Muscle layer of duodenum (tissue), 2 donors: ENCODE measurements at regions not wholly inside any gene's neighbourhood (a gene's known extent, or its start where the extent isn't known, plus 50 kb on each side); places are given as distances from the start of the nearest gene placed in this dataset.
"Not testable (repeated sequence)": the region's sequence is repeated elsewhere in the genome, so short reads cannot be mapped to it uniquely, and the experiment has no call there.

Source experiments
- H3K27ac ChIP-seq: one replicate; pipeline ENCODE4 v1.7.0; 2013; ENCODE audit warnings: mild to moderate bottlenecking, low read length
- H3K27me3 ChIP-seq: one replicate; pipeline ENCODE4 v1.7.0; 2013; ENCODE audit warnings: low read depth, mild to moderate bottlenecking, control low read depth, low read length
- H3K36me3 ChIP-seq, 2 donors: one replicate each; pipeline ENCODE4 v1.7.0; 2013; ENCODE audit warnings: low read length in 2 of 2, control low read depth in 1 of 2, mild to moderate bottlenecking in 1 of 2; ENCODE audit not compliant: insufficient read depth in 2 of 2, control insufficient read depth in 1 of 2
- H3K4me1 ChIP-seq, 2 donors: one replicate each; pipeline ENCODE4 v1.7.0; 2013; ENCODE audit warnings: low read length in 2 of 2, mild to moderate bottlenecking in 2 of 2, control low read depth in 1 of 2, moderate library complexity in 1 of 2; ENCODE audit not compliant: insufficient read depth in 2 of 2, control insufficient read depth in 1 of 2
- H3K4me3 ChIP-seq, 2 donors: one replicate each; pipeline ENCODE4 v1.7.0; 2013; ENCODE audit warnings: low read length in 2 of 2, low read depth in 1 of 2, mild to moderate bottlenecking in 1 of 2
- H3K9me3 ChIP-seq, 2 donors: one replicate each; pipeline ENCODE4 v1.7.0; 2013; ENCODE audit warnings: low read length in 2 of 2, control low read depth in 1 of 2, mild to moderate bottlenecking in 1 of 2; ENCODE audit not compliant: control insufficient read depth in 1 of 2
- donor health status: healthy.

- Histone ChIP-seq H3K9me3 (no peaks in the 10 kb centered on the region), H3K36me3 (no peaks in the 10 kb centered on the region), H3K4me1 (peaks cover 0 to 6% of the 10 kb centered on the region in 2 donors), H3K27ac (no peak overlapping the region), H3K27me3 (peaks cover 5% of the 10 kb centered on the region), H3K4me3 (no peak overlapping the region)
These were observed 386.3 kb upstream of the TMTC1 start for GRCh38 chr12:30169839-30170591.

- Histone ChIP-seq H3K27ac (no peak overlapping the region), H3K4me3 (no peak overlapping the region), H3K4me1 (peaks cover 0 to 6% of the 10 kb centered on the region in 2 donors), H3K27me3 (peaks cover 5% of the 10 kb centered on the region), H3K9me3 (no peaks in the 10 kb centered on the region), H3K36me3 (no peaks in the 10 kb centered on the region)
These were observed 382.5 kb upstream of the TMTC1 start for GRCh38 chr12:30166006-30166795.

DNA sequence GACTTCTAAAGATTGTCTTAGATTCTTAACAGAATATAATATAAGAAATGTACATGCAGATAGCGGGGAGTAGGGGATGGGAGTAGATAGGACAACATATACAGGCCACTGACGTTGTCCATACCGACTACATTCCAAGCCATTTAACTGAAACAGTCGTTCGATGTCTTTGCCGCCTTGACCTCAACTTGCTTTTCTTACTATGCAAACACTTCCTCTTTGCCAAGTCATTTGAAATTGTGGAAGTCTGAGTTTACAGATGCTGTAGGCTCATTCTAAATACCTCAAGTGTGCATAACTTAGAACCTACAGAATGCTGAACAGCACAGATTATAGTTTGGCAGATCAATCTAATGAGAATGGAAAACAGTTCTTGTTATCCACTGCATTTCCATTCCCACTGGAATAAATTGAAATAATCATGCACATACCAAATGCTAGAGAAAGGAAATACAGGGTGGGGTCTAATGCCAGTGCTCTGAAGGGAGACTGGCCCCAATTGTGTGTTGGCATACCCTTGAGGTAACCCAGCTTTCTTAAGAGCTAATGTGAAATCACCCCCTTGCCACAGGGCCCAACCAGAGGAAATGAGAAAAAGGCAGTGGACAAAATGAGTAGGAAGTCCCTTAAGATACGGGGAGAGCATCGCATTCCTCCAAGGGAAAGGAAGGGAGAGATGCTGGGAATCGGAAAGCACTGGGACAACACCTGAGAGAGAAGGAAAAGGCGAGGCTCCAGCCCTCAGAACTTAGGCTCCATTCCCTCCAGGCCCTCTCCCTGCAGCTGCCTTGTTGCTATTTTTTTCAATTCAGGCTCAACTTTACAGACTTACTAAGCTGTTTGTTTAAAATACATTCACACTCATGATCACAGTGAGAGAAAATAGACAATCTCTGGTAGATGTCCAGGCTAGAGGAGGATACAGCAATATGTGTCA, 380.9 kb upstream of the TMTC1 start:
- Histone ChIP-seq H3K27me3 (no peaks in the 10 kb centered on the region), H3K36me3 (no peaks in the 10 kb centered on the region), H3K4me3 (no peak overlapping the region), H3K4me1 (no peaks in the 10 kb centered on the region), H3K9me3 (peaks cover 0 to 4% of the 10 kb centered on the region in 2 donors), H3K27ac (no peak overlapping the region)

- H3K9me3 ChIP-seq, H3K36me3 ChIP-seq, H3K4me3 ChIP-seq, H3K4me1 ChIP-seq, H3K27me3 ChIP-seq, H3K27ac ChIP-seq: not testable (repeated sequence)
These were observed 373.1 kb upstream of the TMTC1 start for GRCh38 chr12:30156833-30157232.

DNA sequence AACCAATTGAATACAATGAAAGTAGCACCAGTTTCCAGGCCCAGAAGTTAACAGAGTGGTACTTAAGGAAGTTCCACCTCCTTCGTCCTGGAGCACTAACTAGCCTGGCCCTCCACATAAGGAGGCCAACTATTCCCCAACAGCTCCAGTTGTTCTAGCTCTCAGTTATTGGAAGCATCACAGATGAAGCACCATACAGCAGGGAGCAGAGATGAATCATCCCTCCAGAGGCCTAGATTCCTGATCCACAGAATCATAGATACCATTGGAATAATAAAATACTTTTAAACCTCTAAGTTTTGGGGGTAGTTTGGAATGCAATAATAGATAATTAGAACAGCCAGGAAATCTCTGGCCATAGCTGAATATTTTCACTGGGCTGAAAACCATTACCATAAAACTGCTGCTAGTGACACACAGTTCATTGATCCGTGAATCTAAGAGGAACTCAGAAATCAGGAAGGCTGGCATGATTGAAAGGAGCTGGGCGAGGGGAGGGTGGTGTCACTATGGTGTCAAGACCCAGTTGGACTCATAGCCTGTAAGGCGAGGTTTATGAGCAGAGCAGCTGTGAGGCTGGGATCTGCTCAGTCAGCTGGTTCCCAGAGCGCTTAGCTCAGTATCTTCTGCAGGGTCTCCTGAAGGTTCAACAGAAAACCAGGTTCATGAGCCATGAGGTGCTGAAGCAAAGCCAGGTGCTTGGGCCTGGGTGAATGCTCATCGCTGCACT, 371.4 kb upstream of the TMTC1 start:
- Histone ChIP-seq H3K4me1 (no peaks in the 10 kb centered on the region), H3K27me3 (no peaks in the 10 kb centered on the region)

GRCh38 chr12:30153981-30154380, 370.2 kb upstream of the TMTC1 start:
- Histone ChIP-seq H3K36me3 (no peaks in the 10 kb centered on the region), H3K27me3 (no peaks in the 10 kb centered on the region), H3K27ac (no peak overlapping the region), H3K4me1 (no peaks in the 10 kb centered on the region), H3K9me3 (no peaks in the 10 kb centered on the region), H3K4me3 (no peak overlapping the region)

More for the DNA sequence above, 371.4 kb upstream of the TMTC1 start:
- Histone ChIP-seq H3K36me3 (no peaks in the 10 kb centered on the region), H3K9me3 (peaks cover 0 to 2% of the 10 kb centered on the region in 2 donors), H3K27ac (no peak overlapping the region), H3K4me3 (no peak overlapping the region)

- Histone ChIP-seq H3K36me3 (no peaks in the 10 kb centered on the region), H3K4me1 (no peaks in the 10 kb centered on the region), H3K9me3 (no peaks in the 10 kb centered on the region), H3K4me3 (no peak overlapping the region), H3K27ac (no peak overlapping the region), H3K27me3 (no peaks in the 10 kb centered on the region)
These were observed 369.0 kb upstream of the TMTC1 start for GRCh38 chr12:30152705-30153104.

GRCh38 chr12:30151831-30152230, 368.1 kb upstream of the TMTC1 start:
- Histone ChIP-seq H3K27me3 (no peaks in the 10 kb centered on the region), H3K36me3 (no peaks in the 10 kb centered on the region), H3K27ac (no peak overlapping the region)

GRCh38 chr12:30146561-30146960, 362.8 kb upstream of the TMTC1 start:
- Histone ChIP-seq H3K36me3 (no peaks in the 10 kb centered on the region), H3K4me3 (no peak overlapping the region), H3K9me3 (no peaks in the 10 kb centered on the region), H3K27ac (no peak overlapping the region), H3K27me3 (no peaks in the 10 kb centered on the region), H3K4me1 (no peaks in the 10 kb centered on the region)

More at GRCh38 chr12:30151831-30152230, 368.1 kb upstream of the TMTC1 start:
- Histone ChIP-seq H3K9me3 (no peaks in the 10 kb centered on the region), H3K4me3 (no peak overlapping the region), H3K4me1 (no peaks in the 10 kb centered on the region)

GRCh38 chr12:30145684-30146032, 361.9 kb upstream of the TMTC1 start:
- Histone ChIP-seq H3K9me3 (no peaks in the 10 kb centered on the region), H3K27ac (no peak overlapping the region), H3K4me3 (no peak overlapping the region), H3K36me3 (no peaks in the 10 kb centered on the region), H3K4me1 (no peaks in the 10 kb centered on the region), H3K27me3 (no peaks in the 10 kb centered on the region)
